HepG2 (cell line): ENCODE measurements at regions not wholly inside any gene's neighbourhood (a gene's known extent, or its start where the extent isn't known, plus 50 kb on each side); places are given as distances from the start of the nearest gene placed in this dataset.

Experiments
- ATF2 ChIP-seq: sonication (generic); formaldehyde crosslinking; IDR thresholded peaks from 2 replicates; pipeline ENCODE4 v1.4.0; 2020; ENCODE audit warnings: missing genetic modification reagents
- CBX2 ChIP-seq, 2 experiments: fragments of 200-600 bp in 1 of 2; sonication (generic); formaldehyde crosslinking in 1 of 2; IDR thresholded peaks; 2 replicates each; pipeline versions ENCODE4 v1.7.0 to v1.8.1; 2018 to 2022; ENCODE audit warnings: low read depth in 2 of 2, low read length in 1 of 2, mild to moderate bottlenecking in 1 of 2, missing genetic modification reagents in 1 of 2
- CHD2 ChIP-seq: IDR thresholded peaks from 2 replicates; pipeline ENCODE4 v1.6.1; 2011; ENCODE audit warnings: low read depth, low read length, improper control_type of control experiment
- FLYWCH1 ChIP-seq: sonication (generic); formaldehyde crosslinking; IDR thresholded peaks from 2 replicates; pipeline ENCODE4 v1.8.1; 2023; ENCODE audit warnings: mild to moderate bottlenecking, missing genetic modification reagents
- MAFK ChIP-seq, 2 experiments: IDR thresholded peaks in 1 of 2; conservative IDR thresholded peaks in 1 of 2; 2 replicates each; pipeline ENCODE4 v1.6.1; 2011; ENCODE audit warnings: improper control_type of control experiment in 2 of 2, low read length in 2 of 2
- POLR2A ChIP-seq, 2 experiments: IDR thresholded peaks; 2 replicates each; pipeline ENCODE4 v1.6.1; 2011; ENCODE audit warnings: low read depth in 2 of 2, low read length in 2 of 2, mild to moderate bottlenecking in 1 of 2, moderate library complexity in 1 of 2; ENCODE audit not compliant: insufficient read depth in 1 of 2
- SMAD3 ChIP-seq: sonication (generic); formaldehyde crosslinking; IDR thresholded peaks from 2 replicates; pipeline ENCODE4 v1.4.0; 2020; ENCODE audit warnings: missing genetic modification reagents
- TAF1 ChIP-seq: sonication (generic); formaldehyde crosslinking; IDR thresholded peaks from 2 replicates; pipeline ENCODE4 v1.4.0; 2020; ENCODE audit warnings: missing genetic modification reagents
- TCF12 ChIP-seq, 2 experiments: fragments of 450-650 bp in 1 of 2; sonication (generic) in 1 of 2; formaldehyde crosslinking in 1 of 2; IDR thresholded peaks; 2 replicates each; pipeline versions ENCODE4 v1.6.1 to v1.8.0; 2017 to 2022; ENCODE audit warnings: antibody characterized with exemption in 1 of 2, mild to moderate bottlenecking in 1 of 2, missing genetic modification reagents in 1 of 2, moderate library complexity in 1 of 2
- ZNF207 ChIP-seq: fragments of 450-650 bp; IDR thresholded peaks from 2 replicates; pipeline ENCODE4 v1.6.1; 2016; ENCODE audit warnings: antibody characterized with exemption, borderline replicate concordance
- ZNF274 ChIP-seq: sonication (generic); formaldehyde crosslinking; IDR thresholded peaks from 2 replicates; pipeline ENCODE4 v1.5.1; 2020; ENCODE audit warnings: mild to moderate bottlenecking, missing genetic modification reagents
- ZNF674 ChIP-seq: sonication (generic); formaldehyde crosslinking; IDR thresholded peaks from 2 replicates; pipeline ENCODE4 v1.5.0; 2020; ENCODE audit warnings: low read depth, mild to moderate bottlenecking, missing genetic modification reagents

GRCh38 chr4:79184476-79184875, 141.4 kb downstream of the NAA11 start:
- TF ChIP-seq POLR2A (IDR thresholded peaks at IDR 0.05; ENCODE audit: insufficient read depth in 1 of 2, low read depth in 2 of 2, low read length in 2 of 2) (no peak), TCF12 (IDR thresholded peaks at IDR 0.05) (no peak), TCF12 (CRISPR knock-in tag; IDR thresholded peaks at IDR 0.05) (no peak), CBX2 (IDR thresholded peaks at IDR 0.05; ENCODE audit: low read depth, low read length) (no peak), CBX2 (CRISPR knock-in tag; IDR thresholded peaks at IDR 0.05; ENCODE audit: low read depth) (no peak), MAFK (conservative IDR thresholded peaks at IDR 0.05 in 1 of 2, IDR thresholded peaks at IDR 0.05 in 1 of 2; ENCODE audit: low read length in 2 of 2) (no peak), ZNF274 (CRISPR knock-in tag) (no peak), SMAD3 (CRISPR knock-in tag) (no peak), TAF1 (CRISPR knock-in tag) (no peak), ATF2 (CRISPR knock-in tag) (no peak), ZNF207 (no peak), ZNF674 (CRISPR knock-in tag) (no peak), FLYWCH1 (no peak), CHD2 (no peak)
